Glutamatergic neuron (in vitro differentiated cells): ENCODE measurements at regions not wholly inside any gene's neighbourhood (a gene's known extent, or its start where the extent isn't known, plus 50 kb on each side); places are given as distances from the start of the nearest gene placed in this dataset.

ENCODE experiments used
- DNase-seq: peaks from one replicate; pipeline ENCODE4 v3.0.0; 2022
- H3K27ac Mint-ChIP-seq: one replicate; pipeline ENCODE4 v1.8.0; 2020; ENCODE audit warnings: mild to moderate bottlenecking, mixed read lengths, inconsistent platforms; ENCODE audit not compliant: unreplicated experiment
- H3K27me3 Mint-ChIP-seq: one replicate; pipeline ENCODE4 v1.8.0; 2020; ENCODE audit warnings: mild to moderate bottlenecking, moderate library complexity, mixed read lengths, inconsistent platforms; ENCODE audit not compliant: unreplicated experiment
- H3K36me3 Mint-ChIP-seq: one replicate; pipeline ENCODE4 v1.8.0; 2020; ENCODE audit warnings: mild to moderate bottlenecking, mixed read lengths, inconsistent platforms; ENCODE audit not compliant: unreplicated experiment
- H3K4me1 Mint-ChIP-seq: one replicate; pipeline ENCODE4 v1.8.0; 2020; ENCODE audit warnings: mild to moderate bottlenecking, low read depth, mixed read lengths, inconsistent platforms; ENCODE audit not compliant: unreplicated experiment
- H3K4me3 Mint-ChIP-seq: one replicate; pipeline ENCODE4 v1.8.0; 2020; ENCODE audit warnings: mild to moderate bottlenecking, mixed read lengths, inconsistent platforms; ENCODE audit not compliant: unreplicated experiment
- H3K9me3 Mint-ChIP-seq: one replicate; pipeline ENCODE4 v1.8.0; 2020; ENCODE audit warnings: mild to moderate bottlenecking, moderate library complexity, mixed read lengths, inconsistent platforms; ENCODE audit not compliant: unreplicated experiment
- CTCF ChIP-seq: fragments of 200-600 bp; sonication (generic); IDR thresholded peaks from one replicate; pipeline ENCODE4 v1.5.0; 2021; ENCODE audit not compliant: partially characterized antibody, unreplicated experiment

GRCh38 chr4:133498149-133498548 is 349.1 kb downstream of the PCDH10 start:
- Mint-ChIP-seq H3K9me3 (no peaks in the 10 kb centered on the region), H3K36me3 (no peaks in the 10 kb centered on the region), H3K4me3 (no peak overlapping the region)

GRCh38 chr4:133493776-133494175 is 344.7 kb downstream of the PCDH10 start:
- Mint-ChIP-seq H3K27ac (no peak overlapping the region), H3K4me3 (no peak overlapping the region), H3K4me1 (no peaks in the 10 kb centered on the region), H3K9me3 (no peaks in the 10 kb centered on the region), H3K36me3 (no peaks in the 10 kb centered on the region), H3K27me3 (no peaks in the 10 kb centered on the region)
- no peak for TF ChIP-seq CTCF
- DNase-seq, result no peak

More at GRCh38 chr4:133498149-133498548, 349.1 kb downstream of the PCDH10 start:
- no peak for TF ChIP-seq CTCF
- H3K27ac Mint-ChIP-seq, result no peak overlapping the region
- no peak for DNase-seq
- no peaks in the 10 kb centered on the region for H3K27me3 Mint-ChIP-seq
- H3K4me1 Mint-ChIP-seq, result no peaks in the 10 kb centered on the region

GRCh38 chr4:133493241-133493640 is 344.1 kb downstream of the PCDH10 start:
- H3K9me3 Mint-ChIP-seq, result no peaks in the 10 kb centered on the region
- no peak for DNase-seq
- TF ChIP-seq CTCF, result no peak
- H3K27ac Mint-ChIP-seq, result no peak overlapping the region
- no peaks in the 10 kb centered on the region for H3K27me3 Mint-ChIP-seq
- H3K4me1 Mint-ChIP-seq, result no peaks in the 10 kb centered on the region
- H3K4me3 Mint-ChIP-seq, result no peak overlapping the region
- no peaks in the 10 kb centered on the region for H3K36me3 Mint-ChIP-seq

- no peaks in the 10 kb centered on the region for H3K4me1 Mint-ChIP-seq
- no peaks in the 10 kb centered on the region for H3K9me3 Mint-ChIP-seq
- no peak overlapping the region for H3K27ac Mint-ChIP-seq
- no peak overlapping the region for H3K4me3 Mint-ChIP-seq
- DNase-seq, result no peak
- TF ChIP-seq CTCF, result no peak
- no peaks in the 10 kb centered on the region for H3K36me3 Mint-ChIP-seq
- no peaks in the 10 kb centered on the region for H3K27me3 Mint-ChIP-seq
Measured at GRCh38 chr4:133484287-133484686, 335.2 kb downstream of the PCDH10 start.

- Mint-ChIP-seq H3K27ac (no peak overlapping the region), H3K9me3 (no peaks in the 10 kb centered on the region), H3K27me3 (no peaks in the 10 kb centered on the region), H3K4me1 (no peaks in the 10 kb centered on the region), H3K36me3 (no peaks in the 10 kb centered on the region), H3K4me3 (no peak overlapping the region)
- DNase-seq, result no peak
- peak; percentile 13 for TF ChIP-seq CTCF
Measured at GRCh38 chr4:133483600-133484246, 334.6 kb downstream of the PCDH10 start.
